Testis (tissue), 2 donors: ENCODE measurements at regions not wholly inside any gene's neighbourhood (a gene's known extent, or its start where the extent isn't known, plus 50 kb on each side); places are given as distances from the start of the nearest gene placed in this dataset.

Experiments
- DNase-seq: peaks from one replicate; pipeline ENCODE4 v3.0.0-alpha.2; 2019
- H3K27ac ChIP-seq, 2 donors: fragments of 200-600 bp; sonication (generic); one replicate each; pipeline ENCODE4 v1.5.1; 2019
- H3K27me3 ChIP-seq: fragments of 200-600 bp; sonication (generic); one replicate; pipeline ENCODE4 v1.5.1; 2019
- H3K36me3 ChIP-seq: fragments of 200-600 bp; sonication (generic); one replicate; pipeline ENCODE4 v1.5.1; 2017; ENCODE audit warnings: low read depth; ENCODE audit errors: missing control alignments
- H3K4me1 ChIP-seq: fragments of 200-600 bp; sonication (generic); one replicate; pipeline ENCODE4 v1.5.1; 2019
- H3K4me3 ChIP-seq, 2 donors: fragments of 200-600 bp; sonication (generic); one replicate each; pipeline ENCODE4 v1.5.1; 2017 to 2019
- H3K9me3 ChIP-seq: fragments of 200-600 bp; sonication (generic); one replicate; pipeline ENCODE4 v1.5.1; 2017
- POLR2A ChIP-seq: fragments of 450-650 bp; IDR thresholded peaks from one replicate; pipeline ENCODE4 v1.6.1; 2017; ENCODE audit warnings: antibody characterized with exemption, mild to moderate bottlenecking, moderate library complexity
- WGBS, 2 donors: methylation state at CpG; one replicate each; pipeline ENCODE4 v1.1.5; 2018; 5-methylcytosine and 5-hydroxymethylcytosine counted together
- intact Hi-C: fragments of 100-400 bp; cut with DNase I; formaldehyde crosslinking; loops from one replicate; pipeline ENCODE4 v1.15.1; 2023; ENCODE audit warnings: low total_unique reads
- TF ChIP-seq, protein P1 (sequence below), 3 experiments: fragments of 450-650 bp in 2 of 3; fragments of 200-600 bp in 1 of 3; sonication (generic) in 1 of 3; IDR thresholded peaks; one replicate each; pipeline ENCODE4 v1.5.1; 2016 to 2019; ENCODE audit warnings: antibody characterized with exemption in 3 of 3, mild to moderate bottlenecking in 2 of 3, moderate library complexity in 1 of 3

DNA sequence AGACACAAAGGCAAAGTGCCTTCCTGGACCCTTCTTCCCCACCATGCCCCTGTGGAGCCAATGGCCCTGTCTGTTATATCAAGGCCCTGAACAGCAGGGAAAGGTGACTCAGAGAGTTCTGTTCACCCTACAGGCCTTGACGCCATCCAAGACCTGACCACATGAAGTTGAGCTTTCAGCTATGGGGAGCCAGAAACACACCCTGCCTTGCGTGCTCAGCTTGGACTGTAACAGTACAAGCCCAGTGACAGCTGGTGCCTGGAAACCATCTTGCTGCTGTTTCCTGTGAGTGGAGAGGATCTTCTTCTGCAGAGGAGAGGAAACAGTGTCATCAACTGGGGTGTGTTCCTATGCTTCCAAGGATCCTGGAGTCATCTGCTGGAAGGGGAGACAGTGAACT lies 165.0 kb upstream of the IRF2BP2 start:
- Histone ChIP-seq H3K27me3 (no peaks in the 10 kb centered on the region), H3K36me3 (no peaks in the 10 kb centered on the region), H3K4me1 (no peaks in the 10 kb centered on the region), H3K9me3 (no peaks in the 10 kb centered on the region), H3K27ac (no peak overlapping the region), H3K4me3 (no peak overlapping the region)
- WGBS, 2 donors, result 100% methylated on average over 1 to 2 of the region's 2 CpGs
- TF ChIP-seq, protein P1, sequence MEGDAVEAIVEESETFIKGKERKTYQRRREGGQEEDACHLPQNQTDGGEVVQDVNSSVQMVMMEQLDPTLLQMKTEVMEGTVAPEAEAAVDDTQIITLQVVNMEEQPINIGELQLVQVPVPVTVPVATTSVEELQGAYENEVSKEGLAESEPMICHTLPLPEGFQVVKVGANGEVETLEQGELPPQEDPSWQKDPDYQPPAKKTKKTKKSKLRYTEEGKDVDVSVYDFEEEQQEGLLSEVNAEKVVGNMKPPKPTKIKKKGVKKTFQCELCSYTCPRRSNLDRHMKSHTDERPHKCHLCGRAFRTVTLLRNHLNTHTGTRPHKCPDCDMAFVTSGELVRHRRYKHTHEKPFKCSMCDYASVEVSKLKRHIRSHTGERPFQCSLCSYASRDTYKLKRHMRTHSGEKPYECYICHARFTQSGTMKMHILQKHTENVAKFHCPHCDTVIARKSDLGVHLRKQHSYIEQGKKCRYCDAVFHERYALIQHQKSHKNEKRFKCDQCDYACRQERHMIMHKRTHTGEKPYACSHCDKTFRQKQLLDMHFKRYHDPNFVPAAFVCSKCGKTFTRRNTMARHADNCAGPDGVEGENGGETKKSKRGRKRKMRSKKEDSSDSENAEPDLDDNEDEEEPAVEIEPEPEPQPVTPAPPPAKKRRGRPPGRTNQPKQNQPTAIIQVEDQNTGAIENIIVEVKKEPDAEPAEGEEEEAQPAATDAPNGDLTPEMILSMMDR (IDR thresholded peaks at IDR 0.05), result no peak
- no peak for TF ChIP-seq POLR2A
- intact Hi-C loops, result no loop called here
- no peak for DNase-seq

DNA sequence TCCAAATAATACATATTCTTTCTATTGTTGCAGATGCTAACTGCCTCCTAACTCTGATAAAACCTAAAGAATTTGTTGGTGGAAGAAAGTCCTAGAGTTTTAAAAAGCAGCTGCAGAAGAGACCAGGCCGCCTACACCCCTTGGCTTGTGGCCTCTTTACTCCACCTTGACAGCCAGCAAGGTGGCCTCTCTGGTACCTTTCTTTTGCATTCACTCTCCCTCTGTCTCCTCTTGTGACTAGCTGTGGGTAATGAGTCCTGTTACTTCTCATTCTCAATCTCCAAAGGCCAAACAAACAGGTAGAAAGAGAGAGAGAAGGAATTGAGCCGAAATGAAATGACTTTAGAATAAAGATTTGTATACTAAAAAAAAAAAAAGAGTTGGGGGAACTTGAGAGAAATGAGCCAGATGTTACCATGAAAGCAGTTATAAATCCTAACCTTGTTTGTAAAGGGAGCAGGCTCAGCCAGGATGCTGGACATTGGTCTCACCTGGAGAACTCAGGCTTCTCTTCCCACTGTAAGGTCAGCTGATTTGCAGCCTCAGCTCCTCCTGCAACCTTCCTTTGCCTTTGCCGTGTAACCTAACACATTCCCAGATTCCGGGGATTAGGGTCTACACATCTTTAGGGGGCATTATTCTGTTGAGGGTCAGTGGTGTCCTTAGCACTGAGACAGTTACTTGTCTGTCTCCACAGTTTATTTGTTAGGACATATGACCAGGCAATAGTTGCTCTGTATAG lies 164.1 kb upstream of the IRF2BP2 start:
- no peaks in the 10 kb centered on the region for H3K27me3 ChIP-seq
- TF ChIP-seq POLR2A, result no peak
- TF ChIP-seq, protein P1 (IDR thresholded peaks at IDR 0.05), result no peak
- intact Hi-C loops, result no loop called here
- DNase-seq, result no peak
- no peaks in the 10 kb centered on the region for H3K9me3 ChIP-seq
- 95 to 97% methylated on average over 4 of the region's 4 CpGs for WGBS, 2 donors
- no peaks in the 10 kb centered on the region for H3K4me1 ChIP-seq
- H3K36me3 ChIP-seq, result no peaks in the 10 kb centered on the region
- H3K4me3 ChIP-seq, result no peak overlapping the region
- H3K27ac ChIP-seq, result no peak overlapping the region

DNA sequence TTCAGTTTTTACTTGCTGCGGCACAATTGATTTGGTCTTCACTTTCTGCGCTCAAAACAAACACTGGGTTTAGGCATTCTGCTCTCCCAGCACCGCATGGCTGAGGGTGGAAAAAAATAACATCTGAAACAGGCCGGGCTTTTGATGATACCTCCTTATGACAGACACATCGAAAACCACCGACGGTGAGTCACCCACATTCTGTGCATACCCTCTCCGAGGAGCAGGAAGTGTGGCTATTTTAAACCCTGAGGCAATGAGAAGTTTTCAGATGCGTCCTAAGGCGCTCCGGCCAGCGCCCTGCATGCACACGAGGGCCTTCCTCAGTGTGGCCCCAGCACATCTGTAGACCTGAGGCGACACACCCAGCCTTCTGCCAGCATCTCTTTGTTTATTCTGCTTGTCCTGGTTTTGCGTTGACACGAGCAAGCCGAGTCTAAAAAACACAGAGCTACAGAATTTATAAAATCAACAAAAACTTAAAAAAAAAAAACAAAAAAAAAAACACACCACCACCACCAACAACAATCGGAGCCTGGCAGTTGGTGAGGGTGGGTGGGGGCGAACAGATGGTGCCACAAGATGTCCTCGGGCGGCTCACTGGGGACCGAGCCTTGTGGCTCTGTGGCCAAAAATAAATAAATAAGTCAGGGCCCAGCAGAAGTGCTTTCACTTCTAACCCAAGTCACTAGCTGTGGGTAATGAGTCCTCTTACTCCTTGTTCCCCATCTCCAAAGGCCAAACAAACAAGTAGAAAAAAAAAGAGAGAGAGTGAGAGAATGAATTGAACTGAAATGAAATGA lies 162.6 kb upstream of the IRF2BP2 start:
- no peak for DNase-seq
- Histone ChIP-seq H3K9me3 (no peaks in the 10 kb centered on the region), H3K27ac (no peak overlapping the region), H3K4me3 (no peak overlapping the region), H3K27me3 (no peaks in the 10 kb centered on the region), H3K4me1 (peaks cover 6% of the 10 kb centered on the region), H3K36me3 (no peaks in the 10 kb centered on the region)
- intact Hi-C loops, result no loop called here
- 53 to 70% methylated on average over 18 to 22 of the region's 22 CpGs for WGBS, 2 donors
- TF ChIP-seq POLR2A, result no peak
- TF ChIP-seq, protein P1 (IDR thresholded peaks at IDR 0.05), result no peak

DNA sequence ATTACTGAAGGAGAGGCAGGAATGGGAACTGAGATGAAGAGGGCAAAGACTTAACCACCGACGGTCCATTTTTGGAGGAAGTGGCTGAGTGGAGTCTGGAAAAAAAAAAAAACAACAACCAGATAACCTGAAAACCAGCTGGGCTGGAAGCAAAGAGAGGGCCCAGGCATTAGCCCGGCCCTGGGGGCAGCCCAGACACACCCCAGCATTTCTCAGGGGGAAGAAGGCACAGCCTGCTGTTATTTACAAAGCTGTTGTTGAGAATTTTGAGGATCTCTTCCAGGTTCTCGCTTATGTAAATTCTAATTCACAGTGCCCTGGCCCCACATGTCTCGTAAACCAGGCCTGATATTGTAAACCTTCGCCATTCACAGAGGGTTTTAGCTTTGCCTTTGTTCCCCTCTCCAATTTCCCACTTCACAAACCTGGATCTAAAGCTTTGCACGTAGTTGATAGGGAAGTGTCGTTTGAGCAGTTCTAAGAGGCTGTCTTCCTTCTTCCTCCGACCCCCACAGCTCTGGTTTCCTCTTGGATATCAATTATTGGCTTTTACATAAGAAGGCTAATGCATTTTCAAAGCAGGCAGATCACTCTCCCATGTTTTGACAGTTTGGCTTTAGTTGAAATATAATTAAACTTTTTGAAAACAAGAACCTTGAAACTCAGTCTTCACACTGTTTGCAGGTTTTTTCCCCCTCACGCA lies 161.8 kb upstream of the IRF2BP2 start:
- TF ChIP-seq, protein P1 (IDR thresholded peaks at IDR 0.05), result no peak
- no peak for TF ChIP-seq POLR2A
- no peak for DNase-seq
- peaks cover 6% of the 10 kb centered on the region for H3K4me1 ChIP-seq
- no peak overlapping the region for H3K27ac ChIP-seq
- intact Hi-C loops, result no loop called here
- 74 to 80% methylated on average over 10 of the region's 10 CpGs for WGBS, 2 donors
- H3K27me3 ChIP-seq, result no peaks in the 10 kb centered on the region
- no peaks in the 10 kb centered on the region for H3K9me3 ChIP-seq
- no peaks in the 10 kb centered on the region for H3K36me3 ChIP-seq
- H3K4me3 ChIP-seq, result no peak overlapping the region
